Panc1 (cell line): ENCODE measurements at regions not wholly inside any gene's neighbourhood (a gene's known extent, or its start where the extent isn't known, plus 50 kb on each side); places are given as distances from the start of the nearest gene placed in this dataset.

Experiments used
- ATAC-seq: fragments of 200-7000 bp; cut with Tn5 transposase; 2 replicates; pipeline ENCODE4 v1.9.1; 2020; ENCODE audit warnings: mild to moderate bottlenecking, moderate library complexity
- BruUV-seq: library from RNA; stranded (reverse); fragments of 400-500 nt; replicated peaks from 2 replicates; lab custom pipeline; 2021; lab: Mats Ljungman, UMichigan
- CTCF ChIA-PET: fragments of 300-600 bp; sonication (Branson Sonifier 250); formaldehyde crosslinking; loops from one replicate; lab custom pipeline; 2022; ENCODE audit warnings: antibody characterized with exemption; lab: Charles Lee
- POLR2A ChIA-PET: fragments of 300-600 bp; sonication (Branson Sonifier 250); formaldehyde crosslinking; loops from one replicate; lab custom pipeline; 2022; ENCODE audit warnings: antibody characterized with exemption; lab: Charles Lee
- DNase-seq: peaks from one replicate; pipeline ENCODE4 v3.0.0-alpha.2; 2010; ENCODE audit warnings: low read depth, low spot score
- H3K27ac ChIP-seq: 2 replicates; pipeline ENCODE4 v1.5.1; 2011; ENCODE audit warnings: mild to moderate bottlenecking, low read length, inconsistent platforms
- H3K27me3 ChIP-seq: fragments of 200-500 bp; sonication (Bioruptor generic); 2 replicates; pipeline ENCODE4 v1.6.0; 2014; ENCODE audit warnings: low read length, inconsistent platforms; ENCODE audit not compliant: control insufficient read depth, insufficient read depth
- H3K36me3 ChIP-seq: fragments of 200-500 bp; sonication (Bioruptor generic); 2 replicates; pipeline ENCODE4 v1.5.1; 2014; ENCODE audit warnings: inconsistent platforms, mild to moderate bottlenecking, low read length, moderate library complexity; ENCODE audit not compliant: control insufficient read depth, insufficient read depth
- H3K4me1 ChIP-seq: 2 replicates; pipeline ENCODE4 v1.5.1; 2011; ENCODE audit warnings: inconsistent platforms, mild to moderate bottlenecking, low read length, moderate library complexity; ENCODE audit not compliant: control insufficient read depth, insufficient read depth
- H3K4me3 ChIP-seq, 2 experiments: 2 replicates each; pipeline ENCODE4 v1.5.1; 2011 to 2012; ENCODE audit warnings: low read depth in 2 of 2, low read length in 2 of 2, mild to moderate bottlenecking in 2 of 2, inconsistent platforms in 1 of 2, moderate library complexity in 1 of 2
- H3K9me3 ChIP-seq: fragments of 200-500 bp; sonication (Bioruptor generic); 2 replicates; pipeline ENCODE4 v1.5.1; 2014; ENCODE audit warnings: low read depth, mild to moderate bottlenecking, inconsistent platforms, low read length, moderate library complexity; ENCODE audit not compliant: control insufficient read depth, insufficient read depth
- CTCF ChIP-seq: fragments of 450-650 bp; IDR thresholded peaks from 2 replicates; pipeline ENCODE4 v1.5.1; 2017; ENCODE audit warnings: mild to moderate bottlenecking
- POLR2AphosphoS5 ChIP-seq: IDR thresholded peaks from 2 replicates; pipeline ENCODE4 v1.6.1; 2012; ENCODE audit warnings: mild to moderate bottlenecking, low read depth, low read length, moderate library complexity
- REST ChIP-seq, 2 experiments: IDR thresholded peaks; 2 replicates each; pipeline ENCODE4 v1.6.1; 2011 to 2012; ENCODE audit warnings: low read depth in 2 of 2, control low read depth in 1 of 2, low read length in 1 of 2, mild to moderate bottlenecking in 1 of 2, moderate library complexity in 1 of 2; ENCODE audit not compliant: insufficient read depth in 1 of 2
- SIN3A ChIP-seq: IDR thresholded peaks from 2 replicates; pipeline ENCODE4 v1.6.1; 2012; ENCODE audit warnings: low read depth, mild to moderate bottlenecking, low read length, moderate library complexity, borderline replicate concordance; ENCODE audit not compliant: insufficient read depth
- TCF7L2 ChIP-seq: IDR thresholded peaks from 2 replicates; pipeline ENCODE4 v1.6.1; 2011; ENCODE audit warnings: mild to moderate bottlenecking, low read depth, low read length, inconsistent platforms
- in situ Hi-C: cut with HindIII; loops from 2 replicates; pipeline ENCODE4 v1.10.0; 2016; ENCODE audit warnings: low sequenced_read_pairs, low pct_unique_long_range_greater_than_20kb
- intact Hi-C: fragments of 100-400 bp; cut with micrococcal nuclease; formaldehyde crosslinking; loops from one replicate; pipeline ENCODE4 v1.10.0; 2022; ENCODE audit not compliant: unreplicated experiment

DNA sequence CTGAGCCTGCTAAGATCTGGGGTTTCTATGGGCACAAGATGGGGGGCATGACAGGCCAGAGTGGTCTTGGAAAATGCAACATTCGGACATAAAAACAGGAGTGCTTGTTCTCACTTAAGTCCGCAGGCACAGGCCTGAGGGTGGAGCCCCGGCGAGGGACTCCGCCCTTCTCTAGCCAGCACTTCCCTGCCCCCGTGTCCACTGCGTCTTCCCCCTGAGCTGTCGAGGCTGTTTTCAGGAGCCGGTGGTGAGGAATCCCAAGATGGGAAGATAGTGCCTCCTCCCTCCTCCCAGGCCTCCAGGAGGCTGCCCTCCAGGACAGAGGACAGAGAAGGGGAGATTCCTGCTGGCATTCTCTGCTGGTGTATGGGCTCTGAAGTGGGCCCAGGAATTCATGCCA is 105.2 kb downstream of the TLR5 start:
- BruUV-seq: no TSS peak
- Histone ChIP-seq H3K4me1 (no peaks in the 10 kb centered on the region), H3K36me3 (no peaks in the 10 kb centered on the region), H3K9me3 (no peaks in the 10 kb centered on the region), H3K4me3 (no peak overlapping the region), H3K27me3 (peaks cover 2% of the 10 kb centered on the region; the same call in 1 of the 2 replicates), H3K27ac (no peak overlapping the region)
- ATAC-seq (no peak), DNase-seq (no peak)
- ChIA-PET CTCF (no interaction called here), POLR2A (no interaction called here)
- TF ChIP-seq SIN3A: no peak
- no peak for TF ChIP-seq CTCF
- no peak for TF ChIP-seq REST (IDR thresholded peaks at IDR 0.05; ENCODE audit: insufficient read depth in 1 of 2, low read depth in 2 of 2, low read length in 1 of 2)
- TF ChIP-seq POLR2AphosphoS5: no peak
- no peak for TF ChIP-seq TCF7L2
- intact Hi-C loops (no loop called here), in situ Hi-C loops (no loop called here)

DNA sequence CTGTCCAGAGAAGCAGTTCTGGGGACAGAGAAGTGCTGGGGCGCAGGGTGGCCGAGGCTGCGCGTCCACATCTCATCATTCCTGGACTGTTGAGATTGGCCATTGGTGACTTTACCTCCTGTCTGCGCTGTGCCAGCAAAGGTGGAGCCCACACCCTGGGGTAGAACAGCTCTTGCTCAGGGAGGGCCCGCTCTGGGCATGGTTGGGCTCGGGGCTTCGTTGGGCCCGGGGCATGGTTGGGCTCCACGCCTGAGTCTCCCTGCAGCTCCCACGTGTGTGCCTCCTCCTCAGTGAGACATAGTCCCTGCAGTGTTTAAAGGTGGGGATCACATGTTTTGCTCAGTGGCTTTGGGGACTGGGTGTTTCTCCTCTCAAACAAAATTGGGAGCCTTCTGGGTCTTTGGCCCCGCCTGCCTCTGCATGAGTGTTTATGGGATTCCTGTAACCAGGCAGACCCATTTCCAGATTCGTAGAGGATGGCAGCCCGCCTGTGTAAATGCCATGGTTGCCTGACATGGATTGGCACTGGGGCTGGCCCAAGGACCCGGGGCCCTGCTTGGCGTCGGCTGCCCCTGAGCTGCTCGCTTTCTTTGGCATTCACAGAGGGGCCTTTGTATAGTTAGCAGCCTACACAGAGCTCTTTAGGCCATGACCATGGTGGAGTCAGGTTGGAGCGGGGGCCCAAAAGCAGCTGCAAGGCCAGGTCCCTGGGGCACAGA is 104.6 kb downstream of the TLR5 start:
- POLR2A ChIA-PET: no interaction called here
- DNase-seq: no peak
- TF ChIP-seq REST (IDR thresholded peaks at IDR 0.05; ENCODE audit: insufficient read depth in 1 of 2, low read depth in 2 of 2, low read length in 1 of 2) (no peak), SIN3A (no peak), TCF7L2 (no peak), POLR2AphosphoS5 (no peak), CTCF (no peak)
- no peaks in the 10 kb centered on the region for H3K4me1 ChIP-seq
- BruUV-seq: no TSS peak
- in situ Hi-C loops (no loop called here), intact Hi-C loops (no loop called here)
- H3K9me3 ChIP-seq: no peaks in the 10 kb centered on the region
- ATAC-seq: no peak
- CTCF ChIA-PET: no interaction called here
- H3K27me3 ChIP-seq: peaks cover 2% of the 10 kb centered on the region; the same call in 1 of the 2 replicates
- no peak overlapping the region for H3K4me3 ChIP-seq
- no peaks in the 10 kb centered on the region for H3K36me3 ChIP-seq
- H3K27ac ChIP-seq: no peak overlapping the region
